Trophoblast cell (in vitro differentiated cells and primary cell): ENCODE measurements at regions not wholly inside any gene's neighbourhood (a gene's known extent, or its start where the extent isn't known, plus 50 kb on each side); places are given as distances from the start of the nearest gene placed in this dataset.
A peak's percentile ranks its signal among the peaks of the same experiment; 100 is the strongest.

Source experiments
- DNase-seq, 2 donors: peaks; one replicate each; pipeline ENCODE4 v3.0.0-alpha.2; 2016
- H2AFZ ChIP-seq: 2 replicates; pipeline ENCODE4 v1.6.1; 2013; ENCODE audit warnings: low read length, moderate library complexity, mild to moderate bottlenecking; ENCODE audit not compliant: insufficient read depth, poor library complexity
- H2AK5ac ChIP-seq: 2 replicates; pipeline ENCODE4 v1.6.1; 2013; ENCODE audit warnings: mild to moderate bottlenecking, low read length
- H2BK120ac ChIP-seq: 2 replicates; pipeline ENCODE4 v1.6.1; 2013; ENCODE audit warnings: low read length, mild to moderate bottlenecking, moderate library complexity; ENCODE audit not compliant: insufficient read depth, poor library complexity
- H2BK12ac ChIP-seq: 2 replicates; pipeline ENCODE4 v1.6.1; 2013; ENCODE audit warnings: mild to moderate bottlenecking, low read length, moderate library complexity
- H2BK5ac ChIP-seq: 2 replicates; pipeline ENCODE4 v1.6.1; 2013; ENCODE audit warnings: low read length, low read depth, moderate library complexity, mild to moderate bottlenecking; ENCODE audit not compliant: poor library complexity
- H3K14ac ChIP-seq: 2 replicates; pipeline ENCODE4 v1.6.1; 2013; ENCODE audit warnings: mild to moderate bottlenecking, low read length
- H3K18ac ChIP-seq: 2 replicates; pipeline ENCODE4 v1.6.1; 2013; ENCODE audit warnings: mild to moderate bottlenecking, low read length
- H3K23ac ChIP-seq: 2 replicates; pipeline ENCODE4 v1.6.1; 2013; ENCODE audit warnings: low read length
- H3K27ac ChIP-seq: 2 replicates; pipeline ENCODE4 v1.5.1; 2013; ENCODE audit warnings: low read depth, mild to moderate bottlenecking, inconsistent platforms, low read length, moderate library complexity
- H3K27me3 ChIP-seq: 2 replicates; pipeline ENCODE4 v1.6.1; 2013; ENCODE audit warnings: inconsistent platforms, mild to moderate bottlenecking, low read length, moderate library complexity; ENCODE audit not compliant: insufficient read depth
- H3K36me3 ChIP-seq, 2 experiments: 1 replicate in 1 of 2; 2 replicates in 1 of 2; pipeline ENCODE4 v1.6.1; 2013; ENCODE audit warnings: low read length in 2 of 2, mild to moderate bottlenecking in 2 of 2, moderate library complexity in 1 of 2; ENCODE audit not compliant: insufficient read depth in 2 of 2, control insufficient read depth in 1 of 2
- H3K4ac ChIP-seq: 2 replicates; pipeline ENCODE4 v1.6.1; 2013; ENCODE audit warnings: low read depth, mild to moderate bottlenecking, low read length, moderate library complexity
- H3K4me1 ChIP-seq, 2 experiments: 1 replicate in 1 of 2; 2 replicates in 1 of 2; pipeline ENCODE4 v1.6.1; 2013; ENCODE audit warnings: low read length in 2 of 2, mild to moderate bottlenecking in 2 of 2, moderate library complexity in 1 of 2; ENCODE audit not compliant: insufficient read depth in 2 of 2, control insufficient read depth in 1 of 2
- H3K4me2 ChIP-seq: 2 replicates; pipeline ENCODE4 v1.6.1; 2013; ENCODE audit warnings: inconsistent platforms, mild to moderate bottlenecking, low read length, moderate library complexity
- H3K4me3 ChIP-seq: 2 replicates; pipeline ENCODE4 v1.5.1; 2013; ENCODE audit warnings: mild to moderate bottlenecking, low read depth, low read length, inconsistent platforms
- H3K79me1 ChIP-seq: one replicate; pipeline ENCODE4 v1.6.1; 2013; ENCODE audit warnings: low read length
- H3K79me2 ChIP-seq: 2 replicates; pipeline ENCODE4 v1.6.1; 2013; ENCODE audit warnings: low read length, mild to moderate bottlenecking; ENCODE audit not compliant: control insufficient read depth, insufficient read depth, poor library complexity
- H3K9ac ChIP-seq: 2 replicates; pipeline ENCODE4 v1.6.1; 2013; ENCODE audit warnings: mild to moderate bottlenecking, low read length
- H3K9me3 ChIP-seq: 2 replicates; pipeline ENCODE4 v1.6.1; 2013; ENCODE audit warnings: low read depth, mild to moderate bottlenecking, control low read depth, inconsistent platforms, low read length; ENCODE audit not compliant: insufficient read depth
- H4K12ac ChIP-seq: 2 replicates; pipeline ENCODE4 v1.6.1; 2013; ENCODE audit warnings: low read depth, mild to moderate bottlenecking, low read length, moderate library complexity
- H4K8ac ChIP-seq: 2 replicates; pipeline ENCODE4 v1.6.1; 2013; ENCODE audit warnings: low read depth, mild to moderate bottlenecking, low read length, moderate library complexity
- H4K91ac ChIP-seq: one replicate; pipeline ENCODE4 v1.6.1; 2013; ENCODE audit warnings: low read depth, mild to moderate bottlenecking, low read length, moderate library complexity
- WGBS: extraction: QIAGEN DNeasy Blood & Tissue Kit; methylation state at CpG from one replicate; pipeline ENCODE4 v1.1.7; 2013; ENCODE audit warnings: missing lambda C conversion rate; ENCODE audit not compliant: insufficient read length, insufficient coverage; ENCODE audit errors: extremely low coverage; 5-methylcytosine and 5-hydroxymethylcytosine counted together

DNA sequence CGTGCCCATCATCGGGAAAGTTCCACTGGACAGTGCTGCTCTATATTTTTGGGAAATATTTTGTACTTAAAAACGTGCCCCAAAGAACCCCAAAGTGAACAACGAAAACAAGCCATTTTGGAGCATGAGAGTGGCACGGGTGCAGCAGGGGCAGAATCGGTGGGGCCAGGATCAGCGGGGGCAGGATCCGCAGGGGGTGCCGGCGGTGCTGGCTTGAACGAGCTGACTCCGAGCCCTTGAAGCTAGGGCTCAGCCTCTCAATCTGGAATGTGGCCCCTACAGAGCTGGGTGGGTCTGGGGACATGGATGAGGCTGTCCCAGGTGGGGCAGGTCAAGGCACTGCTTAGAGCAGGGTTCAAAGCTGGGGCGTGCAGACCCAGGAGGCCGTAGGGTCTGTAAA, 104.7 kb upstream of the COL5A1 start:
- H3K4me3 ChIP-seq = no peak overlapping the region
- no peak overlapping the region for H3K23ac ChIP-seq
- peaks cover 13% of the 10 kb centered on the region for H3K9me3 ChIP-seq
- peak overlapping the region; percentile 77 for H3K4ac ChIP-seq
- no peak overlapping the region for H3K9ac ChIP-seq
- peak overlapping the region; percentile 96 for H2BK12ac ChIP-seq
- H4K8ac ChIP-seq = peak overlapping the region; percentile 67
- no peak for DNase-seq
- peak overlapping the region; percentile 94 for H4K91ac ChIP-seq
- H3K4me2 ChIP-seq = no peak overlapping the region
- peak overlapping the region; percentile 99 for H2AK5ac ChIP-seq
- H3K79me2 ChIP-seq = no peaks in the 10 kb centered on the region
- peak overlapping the region; percentile 95 for H2BK120ac ChIP-seq
- H3K18ac ChIP-seq = peak overlapping the region; percentile 88
- H3K4me1 ChIP-seq = peaks cover 21 to 30% of the 10 kb centered on the region in 2 experiments
- peak overlapping the region; percentile 85 for H3K14ac ChIP-seq
- H3K79me1 ChIP-seq = peaks cover 34% of the 10 kb centered on the region
- H2BK5ac ChIP-seq = peak overlapping the region; percentile 58
- no CpG with 5 or more reads among the region's 14 CpGs for WGBS
- H3K27ac ChIP-seq = peak overlapping the region; percentile 79
- H2AFZ ChIP-seq = no peak overlapping the region
- H4K12ac ChIP-seq = no peak overlapping the region
- no peaks in the 10 kb centered on the region for H3K27me3 ChIP-seq
- H3K36me3 ChIP-seq = no peaks in the 10 kb centered on the region

DNA sequence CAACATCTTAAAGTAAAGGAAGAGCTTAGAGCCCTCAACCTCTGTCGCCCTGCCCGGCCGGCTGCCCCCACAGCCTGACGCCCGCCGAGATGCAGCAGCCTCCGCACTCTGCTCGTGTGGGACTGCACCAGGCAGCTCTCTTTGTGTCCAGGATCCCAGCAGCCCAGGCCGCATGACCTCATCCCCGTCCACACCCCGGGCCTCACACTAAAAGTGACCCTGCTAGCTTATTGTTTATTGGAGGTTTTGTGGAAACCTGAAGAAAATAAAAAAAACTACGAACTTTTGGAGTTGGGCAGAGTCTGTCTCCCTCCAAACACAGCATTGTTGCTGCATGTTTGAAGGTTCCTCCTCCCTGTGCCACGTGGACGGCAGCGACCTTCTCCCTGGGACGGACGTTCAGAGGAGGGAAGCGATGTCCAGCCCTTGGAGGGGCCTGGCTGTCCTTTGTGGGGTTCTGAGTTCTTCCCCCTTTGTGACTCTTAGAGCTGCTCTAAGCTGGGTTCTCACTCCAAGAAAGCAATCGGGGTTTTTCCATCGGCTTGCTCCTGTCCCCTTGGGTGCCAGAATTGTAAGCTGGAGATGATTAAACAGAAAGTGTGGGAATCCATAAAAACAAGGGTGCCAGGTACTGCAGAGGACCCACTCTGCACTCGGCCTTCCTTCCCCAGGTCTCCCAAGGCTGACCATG, 103.5 kb upstream of the COL5A1 start:
- no peak overlapping the region for H3K27ac ChIP-seq
- no peak overlapping the region for H3K4me3 ChIP-seq
- peaks cover 34% of the 10 kb centered on the region for H3K79me1 ChIP-seq
- peak overlapping the region; percentile 35 for H2BK5ac ChIP-seq
- peak overlapping the region; percentile 96 for H2BK12ac ChIP-seq
- WGBS = no CpG with 5 or more reads among the region's 21 CpGs
- H3K4me1 ChIP-seq = peaks cover 21 to 30% of the 10 kb centered on the region in 2 experiments
- no peak overlapping the region for H3K9ac ChIP-seq
- DNase-seq = no peak
- no peaks in the 10 kb centered on the region for H3K36me3 ChIP-seq
- peak overlapping the region; percentile 73 for H3K18ac ChIP-seq
- no peaks in the 10 kb centered on the region for H3K27me3 ChIP-seq
- H2AK5ac ChIP-seq = peak overlapping the region; percentile 97
- peak overlapping the region; percentile 63 for H4K8ac ChIP-seq
- no peaks in the 10 kb centered on the region for H3K79me2 ChIP-seq
- peak overlapping the region; percentile 72 for H3K4ac ChIP-seq
- peak overlapping the region; percentile 95 for H2BK120ac ChIP-seq
- H2AFZ ChIP-seq = peak overlapping the region; percentile 15
- H3K9me3 ChIP-seq = peaks cover 10% of the 10 kb centered on the region
- H4K12ac ChIP-seq = no peak overlapping the region
- peak overlapping the region; percentile 87 for H3K14ac ChIP-seq
- no peak overlapping the region for H3K4me2 ChIP-seq
- H3K23ac ChIP-seq = no peak overlapping the region
- H4K91ac ChIP-seq = peak overlapping the region; percentile 94

DNA sequence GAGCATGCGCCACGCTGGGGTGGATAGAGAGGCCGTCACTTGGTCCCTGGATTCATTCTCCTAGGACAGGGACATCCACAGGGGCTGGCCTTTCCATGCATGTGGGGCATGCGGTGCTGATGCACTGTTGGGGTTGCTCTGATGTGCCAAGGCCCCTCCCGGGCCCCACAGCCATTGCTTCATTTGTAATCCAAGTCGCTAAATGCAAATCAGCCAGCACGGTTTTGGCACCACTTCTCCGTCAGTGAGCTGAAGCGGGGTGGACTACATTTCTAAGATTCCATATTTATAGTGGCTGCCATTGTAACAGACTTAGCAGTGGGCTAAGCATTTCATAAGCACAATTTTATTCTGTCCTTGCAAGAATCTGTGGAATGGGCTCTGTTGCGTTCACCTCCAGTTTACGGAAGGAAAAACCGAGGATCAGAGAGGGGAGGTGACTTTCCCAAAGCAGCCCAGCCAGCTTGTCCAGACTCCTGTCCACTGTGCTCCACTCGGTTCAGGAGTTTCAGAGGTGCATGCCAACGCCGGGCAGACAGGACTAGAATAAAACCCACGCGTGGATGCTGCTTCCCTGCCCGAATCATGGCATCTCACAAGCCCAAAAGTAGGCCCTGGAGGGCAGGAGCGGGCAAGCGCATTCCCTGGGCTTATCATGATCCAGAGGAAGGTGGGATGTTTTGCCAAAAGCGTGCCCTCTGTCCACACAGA, 102.6 kb upstream of the COL5A1 start:
- Histone ChIP-seq H3K27me3 (no peaks in the 10 kb centered on the region), H3K18ac (no peak overlapping the region), H3K4me1 (peaks cover 23 to 32% of the 10 kb centered on the region in 2 experiments), H2BK12ac (peak overlapping the region; percentile 94), H3K14ac (no peak overlapping the region), H4K91ac (peak overlapping the region; percentile 94), H3K36me3 (no peaks in the 10 kb centered on the region), H3K79me1 (peaks cover 32% of the 10 kb centered on the region), H2BK5ac (no peak overlapping the region), H3K4ac (no peak overlapping the region), H2AFZ (no peak overlapping the region), H4K8ac (peak overlapping the region; percentile 4), H3K23ac (no peak overlapping the region), H3K9me3 (peaks cover 10% of the 10 kb centered on the region), H2AK5ac (peak overlapping the region; percentile 5), H3K9ac (no peak overlapping the region), H3K79me2 (no peaks in the 10 kb centered on the region), H3K4me3 (no peak overlapping the region), H3K4me2 (no peak overlapping the region), H2BK120ac (no peak overlapping the region), H3K27ac (no peak overlapping the region), H4K12ac (no peak overlapping the region)
- DNase-seq = peak; percentile 55 to 89
- WGBS = no CpG with 5 or more reads among the region's 21 CpGs

DNA sequence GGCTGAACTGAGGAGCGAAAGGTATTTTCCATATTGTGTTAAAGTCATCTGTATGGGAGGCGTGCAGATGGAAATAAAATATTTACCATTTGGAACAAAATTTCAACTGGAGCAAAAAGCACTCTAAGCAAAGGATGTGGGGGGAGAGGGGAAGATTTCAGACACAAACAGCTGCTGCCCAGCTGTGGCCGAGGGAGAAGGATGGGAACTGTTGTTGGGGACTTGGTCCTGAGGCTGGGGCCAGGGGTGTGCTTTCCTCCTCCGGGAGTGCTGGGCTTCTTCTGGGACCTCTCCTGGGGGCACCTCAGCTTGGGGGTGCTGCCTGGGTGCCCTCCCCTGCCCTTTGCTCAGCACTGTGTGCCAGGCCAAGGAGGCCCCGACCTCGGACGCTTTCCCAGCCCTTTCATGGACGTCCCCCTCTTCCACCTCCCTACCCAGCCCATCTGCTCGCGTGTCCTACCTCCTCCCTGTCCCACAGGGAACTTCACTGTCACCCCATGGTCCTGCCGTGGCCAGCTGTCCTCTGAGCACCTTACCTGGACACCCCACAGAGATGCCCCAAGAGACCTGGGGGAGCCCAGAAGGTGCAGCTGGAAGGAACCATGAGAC, 101.9 kb upstream of the COL5A1 start:
- H3K4me2 ChIP-seq = no peak overlapping the region
- H3K4ac ChIP-seq = peak overlapping the region; percentile 6

More for the DNA sequence above, 101.9 kb upstream of the COL5A1 start:
- Histone ChIP-seq H3K27me3 (no peaks in the 10 kb centered on the region), H4K91ac (peak overlapping the region; percentile 7), H3K14ac (peak overlapping the region; percentile 5), H3K9me3 (peaks cover 10% of the 10 kb centered on the region), H2BK12ac (peak overlapping the region; percentile 76), H3K4me3 (no peak overlapping the region), H3K4me1 (peaks cover 29 to 35% of the 10 kb centered on the region in 2 experiments), H2AK5ac (peak overlapping the region; percentile 14), H3K9ac (no peak overlapping the region), H3K79me1 (peaks cover 32% of the 10 kb centered on the region), H2BK5ac (no peak overlapping the region), H3K18ac (peak overlapping the region; percentile 18), H2BK120ac (peak overlapping the region; percentile 67), H3K23ac (no peak overlapping the region), H3K27ac (no peak overlapping the region), H2AFZ (no peak overlapping the region), H4K8ac (no peak overlapping the region), H3K79me2 (no peaks in the 10 kb centered on the region), H3K36me3 (no peaks in the 10 kb centered on the region), H4K12ac (no peak overlapping the region)
- no CpG with 5 or more reads among the region's 11 CpGs for WGBS
- no peak for DNase-seq
